NCI-H2107 treated with DMSO at 0.1 percent for 48 hours (cell line): ENCODE measurements at regions not wholly inside any gene's neighbourhood (a gene's known extent, or its start where the extent isn't known, plus 50 kb on each side); places are given as distances from the start of the nearest gene placed in this dataset.
A peak's percentile ranks its signal among the peaks of the same experiment; 100 is the strongest.

Experiments
- DNase-seq: peaks from one replicate; lab custom pipeline; 2025; ENCODE audit not compliant: unreplicated experiment; lab: John Stamatoyannopoulos, UW

- no peak for DNase-seq
These were observed 124.3 kb upstream of the CACNA2D1 start for GRCh38 chr7:82567841-82568240.

GRCh38 chr7:82567356-82567755 lies 123.8 kb upstream of the CACNA2D1 start:
- no peak for DNase-seq

GRCh38 chr7:82566752-82567151 lies 123.2 kb upstream of the CACNA2D1 start:
- no peak for DNase-seq

GRCh38 chr7:82562716-82563404 lies 119.3 kb upstream of the CACNA2D1 start:
- DNase-seq = no peak

- peak; percentile 96 for DNase-seq
These were observed 115.7 kb upstream of the CACNA2D1 start for GRCh38 chr7:82559193-82559805.

GRCh38 chr7:82549616-82550285 lies 106.2 kb upstream of the CACNA2D1 start:
- no peak for DNase-seq

- DNase-seq = no peak
These were observed 104.6 kb upstream of the CACNA2D1 start for GRCh38 chr7:82548141-82548688.

- DNase-seq = no peak
These were observed 99.1 kb upstream of the CACNA2D1 start for GRCh38 chr7:82542665-82543064.

GRCh38 chr7:82539969-82540368 lies 96.4 kb upstream of the CACNA2D1 start:
- DNase-seq = peak; percentile 32

GRCh38 chr7:82534684-82535083 lies 91.1 kb upstream of the CACNA2D1 start:
- DNase-seq = no peak

GRCh38 chr7:82530361-82530760 lies 86.8 kb upstream of the CACNA2D1 start:
- DNase-seq = no peak

GRCh38 chr7:82528577-82529310 lies 85.2 kb upstream of the CACNA2D1 start:
- no peak for DNase-seq

GRCh38 chr7:82527851-82528250 lies 84.3 kb upstream of the CACNA2D1 start:
- no peak for DNase-seq

GRCh38 chr7:82521906-82522445 lies 78.4 kb upstream of the CACNA2D1 start:
- DNase-seq = no peak

- DNase-seq = no peak
These were observed 73.5 kb upstream of the CACNA2D1 start for GRCh38 chr7:82517050-82517449.

- DNase-seq = no peak
These were observed 68.0 kb upstream of the CACNA2D1 start for GRCh38 chr7:82511542-82511941.

- DNase-seq = peak; percentile 40
These were observed 64.5 kb upstream of the CACNA2D1 start for GRCh38 chr7:82507976-82508677.

GRCh38 chr7:82507365-82507975 lies 63.9 kb upstream of the CACNA2D1 start:
- DNase-seq = peak; percentile 50

GRCh38 chr7:82506702-82507101 lies 63.1 kb upstream of the CACNA2D1 start:
- DNase-seq = no peak

GRCh38 chr7:82506208-82506607 lies 62.6 kb upstream of the CACNA2D1 start:
- DNase-seq = no peak
